NB4 (cell line): ENCODE measurements at regions not wholly inside any gene's neighbourhood (a gene's known extent, or its start where the extent isn't known, plus 50 kb on each side); places are given as distances from the start of the nearest gene placed in this dataset.

Experiments
- DNase-seq: peaks from one replicate; pipeline ENCODE4 v3.0.0; 2010; ENCODE audit warnings: low read depth
- H3K4me3 ChIP-seq: one replicate; pipeline ENCODE4 v1.5.1; 2011; ENCODE audit warnings: mild to moderate bottlenecking, low read depth, low read length, moderate library complexity
- CTCF ChIP-seq: IDR thresholded peaks from one replicate; pipeline ENCODE4 v1.5.1; 2012; ENCODE audit warnings: low read depth, low read length
- MYC ChIP-seq: IDR thresholded peaks from 2 replicates; pipeline ENCODE4 v1.6.1; 2011; ENCODE audit warnings: low read depth, low read length
- POLR2A ChIP-seq: IDR thresholded peaks from 2 replicates; pipeline ENCODE4 v1.6.1; 2011; ENCODE audit warnings: mild to moderate bottlenecking; ENCODE audit not compliant: insufficient read length; ENCODE audit errors: extremely low read depth
- TF ChIP-seq, protein P1 (sequence below): IDR thresholded peaks from 2 replicates; pipeline ENCODE4 v1.6.1; 2011; ENCODE audit warnings: low read depth, low read length

- no peak for DNase-seq
- no peak for TF ChIP-seq POLR2A
- H3K4me3 ChIP-seq: no peak overlapping the region
Observed at GRCh38 chr11:119903821-119904220, 174.8 kb upstream of the NECTIN1 start.

GRCh38 chr11:119903389-119903788 lies 174.4 kb upstream of the NECTIN1 start:
- DNase-seq: no peak
- no peak overlapping the region for H3K4me3 ChIP-seq

GRCh38 chr11:119902656-119903231 lies 173.7 kb upstream of the NECTIN1 start:
- TF ChIP-seq, protein P1, sequence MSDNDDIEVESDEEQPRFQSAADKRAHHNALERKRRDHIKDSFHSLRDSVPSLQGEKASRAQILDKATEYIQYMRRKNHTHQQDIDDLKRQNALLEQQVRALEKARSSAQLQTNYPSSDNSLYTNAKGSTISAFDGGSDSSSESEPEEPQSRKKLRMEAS: no peak
- TF ChIP-seq POLR2A (no peak), MYC (no peak), CTCF (no peak)
- H3K4me3 ChIP-seq: no peak overlapping the region
- no peak for DNase-seq

More at GRCh38 chr11:119903389-119903788, 174.4 kb upstream of the NECTIN1 start:
- TF ChIP-seq MYC (no peak), CTCF (no peak), POLR2A (no peak)
- TF ChIP-seq, protein P1: no peak

DNA sequence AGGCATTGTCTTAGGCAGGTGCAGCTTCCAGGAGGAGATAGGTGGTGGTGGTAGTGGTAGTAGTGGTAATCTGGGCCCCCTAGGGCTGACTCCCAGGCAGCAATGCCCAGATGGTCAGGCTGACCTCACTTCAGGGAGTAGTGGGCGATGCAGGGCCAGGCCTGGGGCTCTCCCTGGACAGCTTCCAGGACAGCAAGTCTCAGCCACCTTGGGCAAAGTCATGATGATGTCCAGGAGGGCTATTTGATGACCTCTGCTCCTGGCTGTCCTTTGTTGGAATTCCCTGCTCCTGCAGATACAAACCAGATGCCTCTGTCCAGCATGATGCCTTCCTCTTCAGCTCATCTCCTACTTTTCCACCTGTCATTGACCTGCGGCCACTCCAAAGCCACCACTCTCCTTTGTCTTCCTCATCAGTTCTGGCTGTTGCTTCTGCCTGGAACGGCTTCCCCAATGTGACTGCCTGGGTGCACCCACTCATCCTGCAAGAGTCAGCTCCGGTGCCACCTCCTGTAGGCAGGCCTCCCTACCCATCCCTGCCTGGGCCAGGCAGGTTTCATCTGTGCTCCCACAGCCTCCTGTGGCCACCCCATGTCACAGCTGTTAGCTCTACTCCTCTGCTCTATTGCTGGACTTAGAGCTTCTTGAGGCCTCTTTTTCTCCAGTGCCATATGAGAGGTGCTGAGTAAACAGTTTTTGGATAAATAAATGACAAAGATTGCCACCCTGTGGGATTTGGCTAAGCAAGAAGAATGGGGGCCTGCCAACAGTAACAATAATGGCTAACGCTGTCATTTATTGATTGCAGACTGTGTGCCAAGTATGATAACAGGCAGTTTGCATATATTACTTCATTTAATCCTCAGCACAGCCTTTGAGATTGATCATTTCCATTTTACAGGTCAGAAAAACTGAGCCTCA lies 172.9 kb upstream of the NECTIN1 start:
- H3K4me3 ChIP-seq: no peak overlapping the region
- DNase-seq: no peak
- TF ChIP-seq, protein P1: no peak
- no peak for TF ChIP-seq POLR2A
- no peak for TF ChIP-seq MYC
- no peak for TF ChIP-seq CTCF

DNA sequence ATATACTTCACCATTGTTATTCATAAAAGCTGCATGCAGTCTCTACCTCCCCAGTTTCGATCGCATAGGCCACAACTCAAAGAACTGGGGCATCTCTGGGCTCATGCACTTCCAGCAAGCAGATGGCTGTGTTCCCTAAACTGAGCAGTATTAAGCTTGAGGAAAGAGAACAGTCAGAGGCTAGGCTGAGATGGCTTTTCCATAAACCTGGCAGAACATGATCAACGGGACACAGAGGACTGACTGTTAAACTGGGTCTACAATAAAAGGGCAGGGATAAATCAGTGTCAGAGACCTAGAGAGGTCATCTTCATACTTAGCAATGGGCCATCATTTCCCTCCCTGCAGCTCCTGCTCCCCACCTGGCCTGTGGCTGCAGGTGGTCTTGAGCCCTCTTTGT lies 171.0 kb upstream of the NECTIN1 start:
- no peak for DNase-seq

More for the DNA sequence above, 171.0 kb upstream of the NECTIN1 start:
- TF ChIP-seq POLR2A (no peak), CTCF (no peak), MYC (no peak)
- TF ChIP-seq, protein P1: no peak
- no peak overlapping the region for H3K4me3 ChIP-seq
